Gastroesophageal sphincter (tissue), 3 donors: ENCODE measurements at regions not wholly inside any gene's neighbourhood (a gene's known extent, or its start where the extent isn't known, plus 50 kb on each side); places are given as distances from the start of the nearest gene placed in this dataset.

Source experiments
- CTCF ChIP-seq, 4 experiments: fragments of 200-600 bp in 2 of 4; fragments of 450-650 bp in 2 of 4; sonication (generic) in 1 of 4; IDR thresholded peaks; one replicate each; pipeline ENCODE4 v1.5.1; 2017 to 2019; ENCODE audit warnings: antibody characterized with exemption in 4 of 4, mild to moderate bottlenecking in 2 of 4, moderate library complexity in 2 of 4
- EP300 ChIP-seq: sonication (generic); formaldehyde crosslinking; IDR thresholded peaks from one replicate; pipeline ENCODE4 v1.6.1; 2017; ENCODE audit warnings: antibody characterized with exemption, mild to moderate bottlenecking
- POLR2A ChIP-seq, 2 donors: fragments of 450-650 bp; IDR thresholded peaks; one replicate each; pipeline ENCODE4 v1.6.1; 2017; ENCODE audit warnings: antibody characterized with exemption in 2 of 2, mild to moderate bottlenecking in 2 of 2, moderate library complexity in 1 of 2
- POLR2AphosphoS5 ChIP-seq: sonication (generic); formaldehyde crosslinking; IDR thresholded peaks from one replicate; pipeline ENCODE4 v1.6.1; 2017; ENCODE audit warnings: antibody characterized with exemption

- no peak for TF ChIP-seq CTCF (IDR thresholded peaks at IDR 0.05)
- no peak for TF ChIP-seq POLR2A (IDR thresholded peaks at IDR 0.05)
- TF ChIP-seq EP300: no peak
- no peak for TF ChIP-seq POLR2AphosphoS5
Measured at GRCh38 chr9:107963246-107963645, 473.7 kb upstream of the KLF4 start.
